GM21360 (cell line): ENCODE measurements at regions not wholly inside any gene's neighbourhood (a gene's known extent, or its start where the extent isn't known, plus 50 kb on each side); places are given as distances from the start of the nearest gene placed in this dataset.

Experiments used
- ATAC-seq: cut with Tn5 transposase; IDR thresholded peaks from one replicate; pipeline ENCODE4 v1.9.1; 2021; ENCODE audit warnings: mild to moderate bottlenecking, moderate library complexity; ENCODE audit not compliant: unreplicated experiment

GRCh38 chr3:40800343-40800742, 275.6 kb downstream of the ZNF621 start:
- ATAC-seq = no peak

GRCh38 chr3:40801284-40801741, 276.6 kb downstream of the ZNF621 start:
- no peak for ATAC-seq

- no peak for ATAC-seq
Measured at GRCh38 chr3:40803311-40803710, 278.6 kb downstream of the ZNF621 start.

GRCh38 chr3:40805456-40805855, 280.7 kb downstream of the ZNF621 start:
- ATAC-seq = no peak

- no peak for ATAC-seq
Measured at GRCh38 chr3:40810813-40811212, 286.1 kb downstream of the ZNF621 start.

GRCh38 chr3:40817017-40817416, 292.3 kb downstream of the ZNF621 start:
- ATAC-seq = no peak

- no peak for ATAC-seq
Measured at GRCh38 chr3:40821315-40821714, 296.6 kb downstream of the ZNF621 start.

GRCh38 chr3:40827226-40827625, 302.5 kb downstream of the ZNF621 start:
- ATAC-seq = no peak

GRCh38 chr3:40827942-40828688, 303.4 kb downstream of the ZNF621 start:
- no peak for ATAC-seq

GRCh38 chr3:40828741-40829415, 304.1 kb downstream of the ZNF621 start:
- no peak for ATAC-seq

- no peak for ATAC-seq
Measured at GRCh38 chr3:40829876-40830275, 305.1 kb downstream of the ZNF621 start.

- ATAC-seq = no peak
Measured at GRCh38 chr3:40837300-40837699, 312.5 kb downstream of the ZNF621 start.

- no peak for ATAC-seq
Measured at GRCh38 chr3:40841131-40841530, 316.4 kb downstream of the ZNF621 start.

- no peak for ATAC-seq
Measured at GRCh38 chr3:40841570-40842109, 316.9 kb downstream of the ZNF621 start.

- no peak for ATAC-seq
Measured at GRCh38 chr3:40842714-40843113, 318.0 kb downstream of the ZNF621 start.

GRCh38 chr3:40843208-40843624, 318.5 kb downstream of the ZNF621 start:
- no peak for ATAC-seq

GRCh38 chr3:40843851-40844548, 319.2 kb downstream of the ZNF621 start:
- ATAC-seq = no peak

- no peak for ATAC-seq
Measured at GRCh38 chr3:40844896-40845295, 320.1 kb downstream of the ZNF621 start.

- ATAC-seq = no peak
Measured at GRCh38 chr3:40845447-40845846, 320.7 kb downstream of the ZNF621 start.

GRCh38 chr3:40845916-40846315, 321.2 kb downstream of the ZNF621 start:
- no peak for ATAC-seq

- no peak for ATAC-seq
Measured at GRCh38 chr3:40846451-40846850, 321.7 kb downstream of the ZNF621 start.
